ENCODE measurements at regions not wholly inside any gene's neighbourhood (a gene's known extent, or its start where the extent isn't known, plus 50 kb on each side); places are given as distances from the start of the nearest gene placed in this dataset.

GRCh38 chr5:38670878-38671277, 114.4 kb upstream of the LIFR start:
- TF ChIP-seq, protein P1, sequence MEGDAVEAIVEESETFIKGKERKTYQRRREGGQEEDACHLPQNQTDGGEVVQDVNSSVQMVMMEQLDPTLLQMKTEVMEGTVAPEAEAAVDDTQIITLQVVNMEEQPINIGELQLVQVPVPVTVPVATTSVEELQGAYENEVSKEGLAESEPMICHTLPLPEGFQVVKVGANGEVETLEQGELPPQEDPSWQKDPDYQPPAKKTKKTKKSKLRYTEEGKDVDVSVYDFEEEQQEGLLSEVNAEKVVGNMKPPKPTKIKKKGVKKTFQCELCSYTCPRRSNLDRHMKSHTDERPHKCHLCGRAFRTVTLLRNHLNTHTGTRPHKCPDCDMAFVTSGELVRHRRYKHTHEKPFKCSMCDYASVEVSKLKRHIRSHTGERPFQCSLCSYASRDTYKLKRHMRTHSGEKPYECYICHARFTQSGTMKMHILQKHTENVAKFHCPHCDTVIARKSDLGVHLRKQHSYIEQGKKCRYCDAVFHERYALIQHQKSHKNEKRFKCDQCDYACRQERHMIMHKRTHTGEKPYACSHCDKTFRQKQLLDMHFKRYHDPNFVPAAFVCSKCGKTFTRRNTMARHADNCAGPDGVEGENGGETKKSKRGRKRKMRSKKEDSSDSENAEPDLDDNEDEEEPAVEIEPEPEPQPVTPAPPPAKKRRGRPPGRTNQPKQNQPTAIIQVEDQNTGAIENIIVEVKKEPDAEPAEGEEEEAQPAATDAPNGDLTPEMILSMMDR (tag by site-specific recombination; IDR thresholded peaks at IDR 0.05): no peak
- TF ChIP-seq SCRT1 (tag by site-specific recombination; IDR thresholded peaks at IDR 0.05; ENCODE audit: borderline replicate concordance) (no peak), BCL11A (tag by site-specific recombination; IDR thresholded peaks at IDR 0.05; ENCODE audit: low read depth) (no peak), ZNF510 (tag by site-specific recombination; IDR thresholded peaks at IDR 0.05; ENCODE audit: insufficient replicate concordance) (no peak), ZNF174 (tag by site-specific recombination; IDR thresholded peaks at IDR 0.05) (no peak)
